PC-3 (cell line): ENCODE measurements at regions not wholly inside any gene's neighbourhood (a gene's known extent, or its start where the extent isn't known, plus 50 kb on each side); places are given as distances from the start of the nearest gene placed in this dataset.

Source experiments
- ATAC-seq: fragments of 200-7000 bp; cut with Tn5 transposase; 2 replicates; pipeline ENCODE4 v1.9.1; 2020; ENCODE audit warnings: mild to moderate bottlenecking, moderate library complexity
- BruUV-seq: library from RNA; stranded (reverse); fragments of 400-500 nt; replicated peaks from 2 replicates; lab custom pipeline; 2021; lab: Mats Ljungman, UMichigan
- CTCF ChIA-PET: fragments of 300-600 bp; sonication (Branson Sonifier 250); formaldehyde crosslinking; loops from one replicate; lab custom pipeline; 2022; ENCODE audit warnings: antibody characterized with exemption; lab: Charles Lee
- POLR2A ChIA-PET: fragments of 300-600 bp; sonication (Branson Sonifier 250); formaldehyde crosslinking; loops from one replicate; lab custom pipeline; 2022; ENCODE audit warnings: antibody characterized with exemption; ENCODE audit not compliant: unreplicated experiment; lab: Charles Lee
- DNase-seq: peaks from one replicate; pipeline ENCODE4 v3.0.0-alpha.2; 2015
- H2AFZ ChIP-seq: fragments of 300-600 bp; sonication (generic); 2 replicates; pipeline ENCODE4 v1.6.0; 2016; ENCODE audit warnings: antibody characterized with exemption, low read length
- H3F3A ChIP-seq: fragments of 300-600 bp; sonication (generic); one replicate; pipeline ENCODE4 v1.6.0; 2017; ENCODE audit warnings: antibody characterized with exemption, low read length, control low read depth, mild to moderate bottlenecking; ENCODE audit not compliant: unreplicated experiment
- H3K27ac ChIP-seq: fragments of 300-600 bp; sonication (generic); 2 replicates; pipeline ENCODE4 v1.5.1; 2016; ENCODE audit warnings: mild to moderate bottlenecking, low read length
- H3K27me3 ChIP-seq: fragments of 300-600 bp; sonication (generic); 2 replicates; pipeline ENCODE4 v1.6.1; 2016; ENCODE audit warnings: low read length, mixed read lengths
- H3K36me3 ChIP-seq: fragments of 300-600 bp; sonication (generic); 2 replicates; pipeline ENCODE4 v1.6.1; 2016; ENCODE audit warnings: low read depth, mixed run types, low read length, mixed read lengths
- H3K4me1 ChIP-seq: fragments of 300-600 bp; sonication (generic); 2 replicates; pipeline ENCODE4 v1.5.1; 2016; ENCODE audit warnings: low read length; ENCODE audit not compliant: insufficient read depth
- H3K4me2 ChIP-seq: fragments of 300-600 bp; sonication (generic); 2 replicates; pipeline ENCODE4 v1.6.0; 2016; ENCODE audit warnings: low read length
- H3K4me3 ChIP-seq: fragments of 300-600 bp; sonication (generic); 2 replicates; pipeline ENCODE4 v1.5.1; 2016; ENCODE audit warnings: mild to moderate bottlenecking, low read length, mixed read lengths
- H3K79me2 ChIP-seq: fragments of 300-600 bp; sonication (generic); 2 replicates; pipeline ENCODE4 v1.6.1; 2017; ENCODE audit warnings: low read length, mixed read lengths
- H3K9ac ChIP-seq: fragments of 300-600 bp; sonication (generic); 2 replicates; pipeline ENCODE4 v1.6.0; 2016; ENCODE audit warnings: mild to moderate bottlenecking, low read length
- H3K9me2 ChIP-seq: fragments of 300-600 bp; sonication (generic); replicated peaks from 2 replicates; pipeline ENCODE4 v1.6.1; 2016; ENCODE audit warnings: mixed run types, low read length, mixed read lengths
- H3K9me3 ChIP-seq: fragments of 300-600 bp; sonication (generic); 2 replicates; pipeline ENCODE4 v1.6.1; 2016; ENCODE audit warnings: low read length, mixed read lengths
- H4K20me1 ChIP-seq: fragments of 300-600 bp; sonication (generic); 2 replicates; pipeline ENCODE4 v1.6.1; 2016; ENCODE audit warnings: low read length, mixed read lengths
- CTCF ChIP-seq: fragments of 300-600 bp; sonication (generic); conservative IDR thresholded peaks from 2 replicates; pipeline ENCODE4 v1.5.1; 2017; ENCODE audit warnings: antibody characterized with exemption, low read depth, mild to moderate bottlenecking, low read length
- EZH2 ChIP-seq: fragments of 300-600 bp; sonication (generic); IDR thresholded peaks from one replicate; pipeline ENCODE4 v1.6.1; 2017; ENCODE audit warnings: antibody characterized with exemption, mild to moderate bottlenecking, low read length; ENCODE audit not compliant: unreplicated experiment
- EZH2phosphoT487 ChIP-seq: fragments of 300-600 bp; sonication (generic); IDR thresholded peaks from 2 replicates; pipeline ENCODE4 v1.6.1; 2018; ENCODE audit warnings: mild to moderate bottlenecking, antibody characterized with exemption, low read length, borderline replicate concordance
- intact Hi-C: fragments of 100-400 bp; cut with micrococcal nuclease; formaldehyde crosslinking; loops from 2 replicates; pipeline ENCODE4 v1.9.0; 2023

DNA sequence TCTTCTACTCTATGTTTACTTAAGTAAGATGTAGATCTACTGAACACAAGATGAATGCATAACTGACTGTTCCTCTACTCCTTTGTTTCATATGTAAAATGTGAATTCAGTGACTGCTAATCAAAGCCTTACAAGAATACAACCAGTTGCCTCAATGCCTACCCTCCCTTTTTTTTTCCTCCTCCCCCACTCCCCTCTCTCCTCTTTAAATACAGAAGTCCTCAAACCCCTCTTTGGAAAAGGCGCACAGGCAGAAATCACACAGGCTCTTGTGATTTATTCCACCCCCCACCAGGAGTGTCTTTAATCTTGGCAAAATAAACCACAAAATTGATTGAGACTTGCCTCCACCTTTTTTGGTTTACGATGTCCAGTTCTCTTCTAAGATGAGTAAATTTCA is 398.5 kb downstream of the DMAC1 start:
- H3K9me2 ChIP-seq, result no peaks in the 10 kb centered on the region
- H3K4me2 ChIP-seq, result no peak overlapping the region
- no peak overlapping the region for H3K4me3 ChIP-seq
- POLR2A ChIA-PET, result no interaction called here
- no peaks in the 10 kb centered on the region for H3F3A ChIP-seq
- CTCF ChIA-PET, result no interaction called here
- BruUV-seq, result no TSS peak
- no peaks in the 10 kb centered on the region for H3K9me3 ChIP-seq
- no peaks in the 10 kb centered on the region for H3K79me2 ChIP-seq
- DNase-seq, result no peak
- H2AFZ ChIP-seq, result no peak overlapping the region
- H4K20me1 ChIP-seq, result no peaks in the 10 kb centered on the region
- H3K9ac ChIP-seq, result no peak overlapping the region
- no peak for ATAC-seq
- no peak for TF ChIP-seq CTCF
- TF ChIP-seq EZH2phosphoT487, result no peak
- H3K36me3 ChIP-seq, result no peaks in the 10 kb centered on the region
- intact Hi-C loops, result loop anchor here (5.0 kb wide), 1 partner anchor 256 kb away; no protein-coding TSS in a partner anchor
- no peaks in the 10 kb centered on the region for H3K4me1 ChIP-seq
- no peak overlapping the region for H3K27ac ChIP-seq
- no peaks in the 10 kb centered on the region for H3K27me3 ChIP-seq

DNA sequence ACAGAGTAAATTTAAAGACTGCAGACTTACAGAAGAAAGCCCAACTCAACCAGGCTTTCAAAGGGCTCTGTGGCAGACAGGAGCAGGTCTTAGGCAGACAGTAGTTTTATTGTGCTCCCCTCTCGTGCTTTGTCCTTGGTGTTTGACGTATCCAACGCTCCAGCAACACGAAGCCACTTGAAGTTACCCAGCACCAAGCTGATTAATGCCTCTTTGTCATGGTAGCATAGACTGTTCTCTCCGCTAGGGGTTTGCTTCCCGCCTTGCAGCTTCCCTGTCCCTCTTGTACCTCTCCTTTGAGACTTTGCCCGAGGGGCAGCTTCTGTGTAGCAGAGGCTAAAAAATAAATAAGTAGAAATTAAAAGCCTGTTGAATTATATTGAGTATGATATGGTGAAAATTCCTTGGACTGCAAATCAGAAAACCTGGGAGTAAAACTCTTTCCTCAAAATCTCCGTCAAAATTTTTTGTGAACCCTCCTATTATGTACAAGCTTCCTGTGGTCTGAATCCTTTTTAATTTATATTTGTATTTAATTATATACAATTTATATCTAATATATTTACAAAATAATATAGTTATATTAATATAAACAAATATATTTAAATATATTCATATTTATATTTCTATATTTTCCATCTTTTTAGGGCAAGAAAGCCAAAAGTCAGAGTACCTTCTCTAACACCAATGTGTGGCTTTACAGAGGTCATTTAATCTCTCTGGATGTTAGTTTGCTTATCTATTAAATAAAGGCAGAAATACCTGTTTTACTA is 405.4 kb downstream of the DMAC1 start:
- Histone ChIP-seq H3K9me3 (no peaks in the 10 kb centered on the region), H3K36me3 (no peaks in the 10 kb centered on the region), H3K79me2 (no peaks in the 10 kb centered on the region), H3F3A (no peaks in the 10 kb centered on the region), H3K27me3 (no peaks in the 10 kb centered on the region), H3K4me1 (no peaks in the 10 kb centered on the region), H3K9ac (no peak overlapping the region), H3K27ac (no peak overlapping the region), H2AFZ (no peak overlapping the region), H4K20me1 (no peaks in the 10 kb centered on the region), H3K4me3 (no peak overlapping the region), H3K9me2 (no peaks in the 10 kb centered on the region), H3K4me2 (no peak overlapping the region)
- intact Hi-C loops, result no loop called here
- POLR2A ChIA-PET, result no interaction called here
- CTCF ChIA-PET, result no interaction called here
- ATAC-seq (no peak), DNase-seq (no peak)
- no TSS peak for BruUV-seq
- TF ChIP-seq CTCF, result no peak
- no peak for TF ChIP-seq EZH2phosphoT487
- no peak for TF ChIP-seq EZH2

DNA sequence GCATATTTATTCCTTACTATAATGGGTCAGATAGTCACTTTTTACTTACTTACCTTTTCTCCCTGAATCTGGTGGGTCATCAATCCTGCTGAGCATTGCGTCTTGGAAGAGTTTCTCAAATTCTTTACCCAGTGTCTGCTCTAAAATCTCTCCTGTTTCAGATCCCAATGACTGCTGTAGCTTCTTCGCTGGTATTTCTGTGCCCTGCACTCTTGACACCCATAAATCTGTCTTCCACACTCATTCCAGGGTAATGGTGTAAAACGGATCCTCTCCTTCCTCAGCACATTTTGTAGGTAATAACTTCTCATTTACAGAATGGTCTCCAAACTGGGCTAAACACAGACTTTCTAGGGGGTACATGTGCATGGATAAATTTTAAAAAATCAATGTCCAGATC is 407.4 kb downstream of the DMAC1 start:
- CTCF ChIA-PET, result no interaction called here
- no peak for TF ChIP-seq EZH2phosphoT487
- TF ChIP-seq CTCF, result no peak
- H3K9me3 ChIP-seq, result no peaks in the 10 kb centered on the region
- POLR2A ChIA-PET, result no interaction called here
- no peaks in the 10 kb centered on the region for H3K36me3 ChIP-seq
- no peak overlapping the region for H3K4me3 ChIP-seq
- no peak overlapping the region for H3K4me2 ChIP-seq
- H3K9me2 ChIP-seq, result no peaks in the 10 kb centered on the region
- H3K4me1 ChIP-seq, result no peaks in the 10 kb centered on the region
- H3K27ac ChIP-seq, result no peak overlapping the region
- intact Hi-C loops, result no loop called here
- no peaks in the 10 kb centered on the region for H4K20me1 ChIP-seq
- no peak for DNase-seq
- no peak for ATAC-seq
- no peaks in the 10 kb centered on the region for H3F3A ChIP-seq
- H3K27me3 ChIP-seq, result no peaks in the 10 kb centered on the region
- no peak overlapping the region for H2AFZ ChIP-seq
- H3K9ac ChIP-seq, result no peak overlapping the region
- BruUV-seq, result no TSS peak
- H3K79me2 ChIP-seq, result no peaks in the 10 kb centered on the region
